ENCODE measurements at regions not wholly inside any gene's neighbourhood (a gene's known extent, or its start where the extent isn't known, plus 50 kb on each side); places are given as distances from the start of the nearest gene placed in this dataset.

DNA sequence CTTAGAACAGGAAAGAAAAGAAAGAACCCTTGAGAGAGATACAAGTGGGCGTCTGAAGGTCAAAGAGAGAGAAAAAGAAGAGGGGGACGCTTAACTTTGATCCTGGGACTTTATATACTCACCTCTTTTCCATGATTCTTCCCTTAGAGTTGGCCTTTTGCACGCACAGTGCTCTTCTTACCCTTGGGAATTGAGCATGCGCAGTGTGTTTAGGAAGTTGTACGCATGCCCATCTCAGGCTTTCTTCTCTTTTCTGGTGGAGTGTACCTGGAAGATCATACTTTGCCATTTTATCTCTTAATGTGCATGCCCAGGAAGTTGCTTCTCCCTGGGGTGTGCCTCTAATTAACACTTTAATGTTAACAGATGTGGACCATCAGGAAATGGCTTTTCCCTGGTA, 229.6 kb upstream of the ANO3 start:
- TF ChIP-seq, protein P1, sequence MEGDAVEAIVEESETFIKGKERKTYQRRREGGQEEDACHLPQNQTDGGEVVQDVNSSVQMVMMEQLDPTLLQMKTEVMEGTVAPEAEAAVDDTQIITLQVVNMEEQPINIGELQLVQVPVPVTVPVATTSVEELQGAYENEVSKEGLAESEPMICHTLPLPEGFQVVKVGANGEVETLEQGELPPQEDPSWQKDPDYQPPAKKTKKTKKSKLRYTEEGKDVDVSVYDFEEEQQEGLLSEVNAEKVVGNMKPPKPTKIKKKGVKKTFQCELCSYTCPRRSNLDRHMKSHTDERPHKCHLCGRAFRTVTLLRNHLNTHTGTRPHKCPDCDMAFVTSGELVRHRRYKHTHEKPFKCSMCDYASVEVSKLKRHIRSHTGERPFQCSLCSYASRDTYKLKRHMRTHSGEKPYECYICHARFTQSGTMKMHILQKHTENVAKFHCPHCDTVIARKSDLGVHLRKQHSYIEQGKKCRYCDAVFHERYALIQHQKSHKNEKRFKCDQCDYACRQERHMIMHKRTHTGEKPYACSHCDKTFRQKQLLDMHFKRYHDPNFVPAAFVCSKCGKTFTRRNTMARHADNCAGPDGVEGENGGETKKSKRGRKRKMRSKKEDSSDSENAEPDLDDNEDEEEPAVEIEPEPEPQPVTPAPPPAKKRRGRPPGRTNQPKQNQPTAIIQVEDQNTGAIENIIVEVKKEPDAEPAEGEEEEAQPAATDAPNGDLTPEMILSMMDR (IDR thresholded peaks at IDR 0.05 in 2 of 3, conservative IDR thresholded peaks at IDR 0.05 in 1 of 3; ENCODE audit: borderline replicate concordance in 1 of 3, insufficient read depth in 1 of 3, low read depth in 2 of 3, low read length in 2 of 3), result no peak
- TF ChIP-seq POLR2A (IDR thresholded peaks at IDR 0.05; ENCODE audit: borderline replicate concordance, extremely low read depth, insufficient read depth, insufficient read length) (no peak), JUND (IDR thresholded peaks at IDR 0.05) (no peak), EZH2phosphoT487 (IDR thresholded peaks at IDR 0.05; ENCODE audit: borderline replicate concordance) (no peak), POLR2AphosphoS5 (IDR thresholded peaks at IDR 0.05; ENCODE audit: low read depth, low read length) (no peak), EZH2 (IDR thresholded peaks at IDR 0.05) (no peak), RAD21 (IDR thresholded peaks at IDR 0.05; ENCODE audit: low read depth) (no peak), YY1 (IDR thresholded peaks at IDR 0.05; ENCODE audit: extremely low read depth, insufficient replicate concordance, low read depth, low read length) (no peak), SP1 (IDR thresholded peaks at IDR 0.05; ENCODE audit: low read depth) (no peak), TCF7L2 (IDR thresholded peaks at IDR 0.05; ENCODE audit: borderline replicate concordance, extremely low read depth, insufficient read depth, insufficient read length) (no peak), EGR1 (IDR thresholded peaks at IDR 0.05; ENCODE audit: low read depth) (no peak)
- TF ChIP-seq, protein P2, sequence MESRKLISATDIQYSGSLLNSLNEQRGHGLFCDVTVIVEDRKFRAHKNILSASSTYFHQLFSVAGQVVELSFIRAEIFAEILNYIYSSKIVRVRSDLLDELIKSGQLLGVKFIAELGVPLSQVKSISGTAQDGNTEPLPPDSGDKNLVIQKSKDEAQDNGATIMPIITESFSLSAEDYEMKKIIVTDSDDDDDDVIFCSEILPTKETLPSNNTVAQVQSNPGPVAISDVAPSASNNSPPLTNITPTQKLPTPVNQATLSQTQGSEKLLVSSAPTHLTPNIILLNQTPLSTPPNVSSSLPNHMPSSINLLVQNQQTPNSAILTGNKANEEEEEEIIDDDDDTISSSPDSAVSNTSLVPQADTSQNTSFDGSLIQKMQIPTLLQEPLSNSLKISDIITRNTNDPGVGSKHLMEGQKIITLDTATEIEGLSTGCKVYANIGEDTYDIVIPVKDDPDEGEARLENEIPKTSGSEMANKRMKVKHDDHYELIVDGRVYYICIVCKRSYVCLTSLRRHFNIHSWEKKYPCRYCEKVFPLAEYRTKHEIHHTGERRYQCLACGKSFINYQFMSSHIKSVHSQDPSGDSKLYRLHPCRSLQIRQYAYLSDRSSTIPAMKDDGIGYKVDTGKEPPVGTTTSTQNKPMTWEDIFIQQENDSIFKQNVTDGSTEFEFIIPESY (IDR thresholded peaks at IDR 0.05; ENCODE audit: extremely low read depth, insufficient replicate concordance, low read length), result no peak
- TF ChIP-seq, protein P3, sequence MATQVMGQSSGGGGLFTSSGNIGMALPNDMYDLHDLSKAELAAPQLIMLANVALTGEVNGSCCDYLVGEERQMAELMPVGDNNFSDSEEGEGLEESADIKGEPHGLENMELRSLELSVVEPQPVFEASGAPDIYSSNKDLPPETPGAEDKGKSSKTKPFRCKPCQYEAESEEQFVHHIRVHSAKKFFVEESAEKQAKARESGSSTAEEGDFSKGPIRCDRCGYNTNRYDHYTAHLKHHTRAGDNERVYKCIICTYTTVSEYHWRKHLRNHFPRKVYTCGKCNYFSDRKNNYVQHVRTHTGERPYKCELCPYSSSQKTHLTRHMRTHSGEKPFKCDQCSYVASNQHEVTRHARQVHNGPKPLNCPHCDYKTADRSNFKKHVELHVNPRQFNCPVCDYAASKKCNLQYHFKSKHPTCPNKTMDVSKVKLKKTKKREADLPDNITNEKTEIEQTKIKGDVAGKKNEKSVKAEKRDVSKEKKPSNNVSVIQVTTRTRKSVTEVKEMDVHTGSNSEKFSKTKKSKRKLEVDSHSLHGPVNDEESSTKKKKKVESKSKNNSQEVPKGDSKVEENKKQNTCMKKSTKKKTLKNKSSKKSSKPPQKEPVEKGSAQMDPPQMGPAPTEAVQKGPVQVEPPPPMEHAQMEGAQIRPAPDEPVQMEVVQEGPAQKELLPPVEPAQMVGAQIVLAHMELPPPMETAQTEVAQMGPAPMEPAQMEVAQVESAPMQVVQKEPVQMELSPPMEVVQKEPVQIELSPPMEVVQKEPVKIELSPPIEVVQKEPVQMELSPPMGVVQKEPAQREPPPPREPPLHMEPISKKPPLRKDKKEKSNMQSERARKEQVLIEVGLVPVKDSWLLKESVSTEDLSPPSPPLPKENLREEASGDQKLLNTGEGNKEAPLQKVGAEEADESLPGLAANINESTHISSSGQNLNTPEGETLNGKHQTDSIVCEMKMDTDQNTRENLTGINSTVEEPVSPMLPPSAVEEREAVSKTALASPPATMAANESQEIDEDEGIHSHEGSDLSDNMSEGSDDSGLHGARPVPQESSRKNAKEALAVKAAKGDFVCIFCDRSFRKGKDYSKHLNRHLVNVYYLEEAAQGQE (IDR thresholded peaks at IDR 0.05; ENCODE audit: low read depth), result no peak

All from HCT116 (cell line).